ENCODE measurements at regions not wholly inside any gene's neighbourhood (a gene's known extent, or its start where the extent isn't known, plus 50 kb on each side); places are given as distances from the start of the nearest gene placed in this dataset.

DNA sequence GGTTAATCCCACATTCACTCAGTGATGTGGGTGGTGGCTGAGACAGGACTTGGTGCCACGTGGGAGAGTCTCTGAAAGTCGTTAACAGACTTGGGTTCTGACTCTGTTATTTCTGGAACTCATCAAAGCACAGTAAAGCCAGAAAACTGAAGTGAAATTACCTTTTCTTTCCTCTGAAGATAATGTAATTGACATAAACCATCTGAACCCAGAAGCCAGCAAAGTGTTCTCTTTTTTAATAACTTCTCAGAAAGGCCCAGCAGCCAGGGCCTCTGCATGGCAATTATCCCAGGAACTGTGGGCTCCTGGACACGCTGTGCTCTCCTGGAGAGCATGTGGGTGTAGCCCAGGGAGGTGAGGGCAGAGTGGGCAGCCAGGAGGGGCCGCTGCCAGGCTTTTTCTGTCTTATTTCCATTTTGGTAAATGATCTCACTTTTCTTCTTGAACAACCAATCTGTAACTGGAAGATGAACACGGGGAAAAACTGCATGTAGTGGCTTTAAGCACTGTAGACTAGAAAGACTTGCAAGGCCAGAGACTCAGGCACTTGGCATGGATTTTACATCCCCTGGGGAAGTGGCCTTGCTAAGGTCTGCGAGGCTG lies 444.1 kb upstream of the TMEM132C start:
- TF ChIP-seq, protein P1, sequence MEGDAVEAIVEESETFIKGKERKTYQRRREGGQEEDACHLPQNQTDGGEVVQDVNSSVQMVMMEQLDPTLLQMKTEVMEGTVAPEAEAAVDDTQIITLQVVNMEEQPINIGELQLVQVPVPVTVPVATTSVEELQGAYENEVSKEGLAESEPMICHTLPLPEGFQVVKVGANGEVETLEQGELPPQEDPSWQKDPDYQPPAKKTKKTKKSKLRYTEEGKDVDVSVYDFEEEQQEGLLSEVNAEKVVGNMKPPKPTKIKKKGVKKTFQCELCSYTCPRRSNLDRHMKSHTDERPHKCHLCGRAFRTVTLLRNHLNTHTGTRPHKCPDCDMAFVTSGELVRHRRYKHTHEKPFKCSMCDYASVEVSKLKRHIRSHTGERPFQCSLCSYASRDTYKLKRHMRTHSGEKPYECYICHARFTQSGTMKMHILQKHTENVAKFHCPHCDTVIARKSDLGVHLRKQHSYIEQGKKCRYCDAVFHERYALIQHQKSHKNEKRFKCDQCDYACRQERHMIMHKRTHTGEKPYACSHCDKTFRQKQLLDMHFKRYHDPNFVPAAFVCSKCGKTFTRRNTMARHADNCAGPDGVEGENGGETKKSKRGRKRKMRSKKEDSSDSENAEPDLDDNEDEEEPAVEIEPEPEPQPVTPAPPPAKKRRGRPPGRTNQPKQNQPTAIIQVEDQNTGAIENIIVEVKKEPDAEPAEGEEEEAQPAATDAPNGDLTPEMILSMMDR (IDR thresholded peaks at IDR 0.05 in 8 of 11, conservative IDR thresholded peaks at IDR 0.05 in 3 of 11) = no peak
- TF ChIP-seq POLR2AphosphoS5 (IDR thresholded peaks at IDR 0.05) = no peak
